ENCODE measurements at regions not wholly inside any gene's neighbourhood (a gene's known extent, or its start where the extent isn't known, plus 50 kb on each side); places are given as distances from the start of the nearest gene placed in this dataset.
A peak's percentile ranks its signal among the peaks of the same experiment; 100 is the strongest.
"Not testable (repeated sequence)": the region's sequence is repeated elsewhere in the genome, so short reads cannot be mapped to it uniquely, and the experiment has no call there.

DNA sequence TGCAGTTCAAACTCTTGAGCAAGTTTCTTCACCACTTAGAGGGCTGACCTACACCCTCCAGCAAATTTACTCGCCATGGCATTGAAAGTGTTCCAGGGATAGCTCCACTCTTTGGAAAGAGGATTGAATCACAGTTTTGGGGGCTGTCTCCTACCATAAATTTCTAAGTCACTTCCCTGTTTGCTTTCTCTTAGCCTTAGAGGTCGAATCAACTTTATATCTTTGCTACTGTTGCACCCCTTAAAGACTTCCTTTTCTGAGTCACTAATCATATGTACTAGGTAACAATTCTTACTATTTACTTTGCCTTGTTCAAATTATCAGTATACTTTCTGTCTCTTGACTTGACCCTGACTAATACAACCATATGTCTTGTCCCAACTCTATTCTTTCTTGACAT is 1151.8 kb upstream of the ALCAM start:
- TF ChIP-seq, protein P1, sequence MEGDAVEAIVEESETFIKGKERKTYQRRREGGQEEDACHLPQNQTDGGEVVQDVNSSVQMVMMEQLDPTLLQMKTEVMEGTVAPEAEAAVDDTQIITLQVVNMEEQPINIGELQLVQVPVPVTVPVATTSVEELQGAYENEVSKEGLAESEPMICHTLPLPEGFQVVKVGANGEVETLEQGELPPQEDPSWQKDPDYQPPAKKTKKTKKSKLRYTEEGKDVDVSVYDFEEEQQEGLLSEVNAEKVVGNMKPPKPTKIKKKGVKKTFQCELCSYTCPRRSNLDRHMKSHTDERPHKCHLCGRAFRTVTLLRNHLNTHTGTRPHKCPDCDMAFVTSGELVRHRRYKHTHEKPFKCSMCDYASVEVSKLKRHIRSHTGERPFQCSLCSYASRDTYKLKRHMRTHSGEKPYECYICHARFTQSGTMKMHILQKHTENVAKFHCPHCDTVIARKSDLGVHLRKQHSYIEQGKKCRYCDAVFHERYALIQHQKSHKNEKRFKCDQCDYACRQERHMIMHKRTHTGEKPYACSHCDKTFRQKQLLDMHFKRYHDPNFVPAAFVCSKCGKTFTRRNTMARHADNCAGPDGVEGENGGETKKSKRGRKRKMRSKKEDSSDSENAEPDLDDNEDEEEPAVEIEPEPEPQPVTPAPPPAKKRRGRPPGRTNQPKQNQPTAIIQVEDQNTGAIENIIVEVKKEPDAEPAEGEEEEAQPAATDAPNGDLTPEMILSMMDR (IDR thresholded peaks at IDR 0.05; ENCODE audit: low read depth, low read length), result no peak
- no peak overlapping the region for H3K4me3 ChIP-seq (ENCODE audit: low read depth, low read length)
- H3K36me3 ChIP-seq, result no peaks in the 10 kb centered on the region
- no peak overlapping the region for H3K27ac ChIP-seq
- DNase-seq, result no peak
- H3K9me3 ChIP-seq (ENCODE audit: severe bottlenecking), result no peaks in the 10 kb centered on the region
- no peaks in the 10 kb centered on the region for H3K27me3 ChIP-seq (ENCODE audit: insufficient read depth, low read depth, severe bottlenecking)

DNA sequence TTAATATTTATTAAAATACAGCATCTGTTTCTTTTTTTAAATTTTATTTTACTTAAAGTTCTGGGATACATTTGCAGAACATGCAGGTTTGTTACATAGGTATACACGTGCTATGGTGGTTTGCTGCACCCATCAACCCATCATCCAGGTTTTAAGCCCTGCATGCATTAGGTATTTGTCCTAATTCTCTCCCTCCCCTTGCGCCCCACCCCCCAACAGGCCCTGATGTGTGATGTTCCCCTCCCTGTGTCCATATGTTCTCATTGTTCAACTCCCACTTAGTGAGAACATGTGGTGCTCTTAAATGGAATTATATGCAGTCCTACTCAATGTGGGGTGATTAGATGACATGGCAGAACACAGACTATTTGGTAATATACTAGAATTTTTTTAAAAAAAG is 1147.7 kb upstream of the ALCAM start:
- H3K9me3 ChIP-seq (ENCODE audit: severe bottlenecking); H3K4me3 ChIP-seq (ENCODE audit: low read depth, low read length); H3K27ac ChIP-seq; H3K27me3 ChIP-seq (ENCODE audit: insufficient read depth, low read depth, severe bottlenecking); H3K36me3 ChIP-seq: not testable (repeated sequence)
- peak; percentile 55 for DNase-seq

DNA sequence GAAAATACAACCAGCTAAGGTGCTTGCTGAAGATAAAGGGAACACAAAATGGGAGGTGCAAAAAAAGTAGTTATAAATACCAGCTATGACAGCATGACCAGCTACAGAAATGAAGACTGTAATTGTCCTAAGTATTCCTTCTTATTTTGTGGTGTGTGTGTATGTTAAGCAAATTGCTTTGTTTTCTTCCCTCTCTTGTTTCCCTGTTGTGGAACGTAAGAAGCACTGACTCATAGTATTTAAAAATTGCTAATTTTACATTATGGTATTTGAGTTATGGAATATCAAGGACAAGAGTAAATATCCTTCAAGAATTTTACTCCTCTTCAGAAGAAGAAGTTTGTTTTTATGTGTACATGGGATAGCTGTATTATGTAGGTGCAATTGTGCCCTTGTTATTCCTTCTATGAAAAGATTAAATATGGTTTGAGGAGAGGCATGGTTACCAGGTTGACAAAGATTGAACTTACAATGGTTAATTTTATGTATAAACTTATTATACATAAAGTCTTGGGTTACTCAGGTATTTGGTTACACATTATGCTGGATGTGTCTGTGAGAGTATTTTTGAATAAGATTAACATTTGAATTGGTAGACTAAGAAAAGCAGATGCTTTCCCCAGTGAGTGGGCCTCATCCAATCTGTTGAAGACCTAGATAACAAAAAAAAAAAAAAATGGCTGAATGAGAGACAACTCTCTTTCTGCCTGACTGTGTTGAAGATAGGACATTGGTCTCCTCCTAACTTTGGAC is 1132.1 kb upstream of the ALCAM start:
- Histone ChIP-seq H3K27me3 (ENCODE audit: insufficient read depth, low read depth, severe bottlenecking) (no peaks in the 10 kb centered on the region), H3K4me3 (ENCODE audit: low read depth, low read length) (no peak overlapping the region), H3K36me3 (no peaks in the 10 kb centered on the region), H3K9me3 (ENCODE audit: severe bottlenecking) (no peaks in the 10 kb centered on the region), H3K27ac (no peak overlapping the region)
- TF ChIP-seq, protein P1 (IDR thresholded peaks at IDR 0.05; ENCODE audit: low read depth, low read length), result no peak
- DNase-seq, result no peak

DNA sequence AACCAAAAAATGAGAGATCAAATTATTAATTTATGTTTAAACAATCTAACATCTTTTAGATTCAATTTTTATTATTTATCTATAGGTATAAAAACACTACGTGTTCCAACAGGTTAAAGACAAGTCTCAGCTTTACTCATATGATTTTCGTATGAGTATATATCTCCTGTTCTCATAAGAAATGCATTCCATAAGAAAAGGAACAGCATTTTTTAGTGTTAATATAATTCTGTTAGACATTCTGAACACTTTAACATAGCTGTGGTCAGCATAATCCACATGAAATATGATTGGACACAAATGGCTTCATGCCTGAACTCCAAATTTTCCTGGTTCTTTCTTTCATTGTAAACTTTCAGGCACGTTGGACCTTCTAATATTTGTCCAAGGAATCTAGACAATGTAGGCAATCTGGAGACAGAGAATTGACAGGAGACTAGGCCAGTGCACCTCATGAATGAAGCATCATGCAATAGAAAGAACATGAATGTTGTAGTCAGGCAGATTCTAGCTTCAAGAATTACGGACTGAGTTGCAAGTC is 1122.0 kb upstream of the ALCAM start:
- no peak overlapping the region for H3K27ac ChIP-seq
- DNase-seq, result no peak

DNA sequence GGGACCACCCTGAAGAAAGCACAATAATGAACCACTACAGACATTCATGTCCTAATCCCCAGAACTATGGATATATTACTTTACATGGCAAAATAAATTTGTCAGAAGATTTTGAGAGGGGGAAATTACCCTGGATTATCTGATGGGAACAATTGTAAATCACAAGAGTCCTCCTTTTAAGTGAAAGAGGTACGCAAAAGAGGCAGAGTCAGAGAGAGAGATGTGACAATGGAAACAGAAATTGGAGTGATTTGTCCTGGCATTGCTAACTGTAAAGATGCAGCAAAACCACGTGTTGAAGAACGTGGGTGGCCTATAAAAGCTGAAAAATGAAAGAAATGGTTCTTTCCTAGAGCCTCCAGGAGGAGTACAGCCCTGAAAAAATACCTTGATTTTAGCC is 1121.4 kb upstream of the ALCAM start:
- no peak overlapping the region for H3K27ac ChIP-seq
- H3K27me3 ChIP-seq (ENCODE audit: insufficient read depth, low read depth, severe bottlenecking), result no peaks in the 10 kb centered on the region
- no peaks in the 10 kb centered on the region for H3K36me3 ChIP-seq
- no peak for DNase-seq
- TF ChIP-seq, protein P1 (IDR thresholded peaks at IDR 0.05; ENCODE audit: low read depth, low read length), result no peak
- no peak overlapping the region for H3K4me3 ChIP-seq (ENCODE audit: low read depth, low read length)
- H3K9me3 ChIP-seq (ENCODE audit: severe bottlenecking), result no peaks in the 10 kb centered on the region

More for the DNA sequence above, 1122.0 kb upstream of the ALCAM start:
- Histone ChIP-seq H3K9me3 (ENCODE audit: severe bottlenecking) (no peaks in the 10 kb centered on the region), H3K36me3 (no peaks in the 10 kb centered on the region), H3K27me3 (ENCODE audit: insufficient read depth, low read depth, severe bottlenecking) (no peaks in the 10 kb centered on the region), H3K4me3 (ENCODE audit: low read depth, low read length) (no peak overlapping the region)
- TF ChIP-seq, protein P1 (IDR thresholded peaks at IDR 0.05; ENCODE audit: low read depth, low read length), result no peak

DNA sequence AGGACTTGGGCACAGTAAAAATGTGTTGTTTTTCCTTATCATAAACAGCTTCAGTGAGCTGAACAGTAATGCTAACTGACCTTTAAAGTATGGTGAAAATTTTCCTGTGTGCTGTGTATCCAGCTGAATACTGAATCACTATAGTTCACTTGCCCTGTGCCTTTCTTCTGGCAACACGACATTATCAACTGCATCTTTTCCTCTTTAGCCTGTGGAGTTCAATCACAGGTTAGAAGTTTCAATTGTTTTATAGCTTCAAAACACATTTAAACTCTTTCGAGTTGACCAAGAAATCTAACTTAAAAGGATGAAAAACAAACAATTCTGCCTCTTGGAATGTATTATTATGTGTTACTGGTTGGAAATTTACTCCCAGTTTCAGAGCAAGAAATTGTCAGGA is 1120.7 kb upstream of the ALCAM start:
- no peaks in the 10 kb centered on the region for H3K9me3 ChIP-seq (ENCODE audit: severe bottlenecking)
- H3K36me3 ChIP-seq, result no peaks in the 10 kb centered on the region
- H3K27me3 ChIP-seq (ENCODE audit: insufficient read depth, low read depth, severe bottlenecking), result no peaks in the 10 kb centered on the region
- TF ChIP-seq, protein P1 (IDR thresholded peaks at IDR 0.05; ENCODE audit: low read depth, low read length), result no peak
- no peak overlapping the region for H3K27ac ChIP-seq
- no peak for DNase-seq
- H3K4me3 ChIP-seq (ENCODE audit: low read depth, low read length), result no peak overlapping the region
